ENCODE measurements at regions not wholly inside any gene's neighbourhood (a gene's known extent, or its start where the extent isn't known, plus 50 kb on each side); places are given as distances from the start of the nearest gene placed in this dataset.

GRCh38 chr12:88993651-88994050, 358.6 kb downstream of the DUSP6 start:
- no TSS peak for BruUV-seq (replicated peaks)
- Histone ChIP-seq H3F3A (ENCODE audit: insufficient read depth, low read depth) (no peaks in the 10 kb centered on the region), H3K4me1 (replicated peaks; ENCODE audit: insufficient read depth) (no peaks in the 10 kb centered on the region), H3K9me2 (ENCODE audit: insufficient read depth) (no peaks in the 10 kb centered on the region; the same call in 1 of the 2 replicates), H3K4me3 (no peak overlapping the region), H3K4me2 (no peak overlapping the region), H3K9me3 (ENCODE audit: insufficient read depth, low read depth) (no peaks in the 10 kb centered on the region), H3K27me3 (ENCODE audit: insufficient read depth, low read depth) (no peaks in the 10 kb centered on the region), H2AFZ (no peak overlapping the region), H4K20me1 (ENCODE audit: insufficient read depth) (no peaks in the 10 kb centered on the region), H3K79me2 (ENCODE audit: low read depth) (no peaks in the 10 kb centered on the region), H3K27ac (no peak overlapping the region), H3K36me3 (ENCODE audit: low read depth) (no peaks in the 10 kb centered on the region)
- intact Hi-C loops (cut with micrococcal nuclease; ENCODE audit: unreplicated experiment): loop anchor here (2.0 to 10.0 kb wide), 6 partner anchors 69 to 659 kb away; partner anchors contain the start of gene KITLG
- ChIA-PET POLR2A (ENCODE audit: unreplicated experiment) (interaction anchor here (0.5 to 0.6 kb wide), 3 partner anchors 412 to 1144 kb away, joined by 3 to 13 read pairs (median 3); no protein-coding TSS in a partner anchor), CTCF (interaction anchor here (0.6 to 1.0 kb wide), 3 partner anchors 61 to 412 kb away, joined by 3 to 4 read pairs (median 3); no protein-coding TSS in a partner anchor)
- TF ChIP-seq EZH2 (IDR thresholded peaks at IDR 0.05; ENCODE audit: low read depth): no peak
- TF ChIP-seq, protein P1, sequence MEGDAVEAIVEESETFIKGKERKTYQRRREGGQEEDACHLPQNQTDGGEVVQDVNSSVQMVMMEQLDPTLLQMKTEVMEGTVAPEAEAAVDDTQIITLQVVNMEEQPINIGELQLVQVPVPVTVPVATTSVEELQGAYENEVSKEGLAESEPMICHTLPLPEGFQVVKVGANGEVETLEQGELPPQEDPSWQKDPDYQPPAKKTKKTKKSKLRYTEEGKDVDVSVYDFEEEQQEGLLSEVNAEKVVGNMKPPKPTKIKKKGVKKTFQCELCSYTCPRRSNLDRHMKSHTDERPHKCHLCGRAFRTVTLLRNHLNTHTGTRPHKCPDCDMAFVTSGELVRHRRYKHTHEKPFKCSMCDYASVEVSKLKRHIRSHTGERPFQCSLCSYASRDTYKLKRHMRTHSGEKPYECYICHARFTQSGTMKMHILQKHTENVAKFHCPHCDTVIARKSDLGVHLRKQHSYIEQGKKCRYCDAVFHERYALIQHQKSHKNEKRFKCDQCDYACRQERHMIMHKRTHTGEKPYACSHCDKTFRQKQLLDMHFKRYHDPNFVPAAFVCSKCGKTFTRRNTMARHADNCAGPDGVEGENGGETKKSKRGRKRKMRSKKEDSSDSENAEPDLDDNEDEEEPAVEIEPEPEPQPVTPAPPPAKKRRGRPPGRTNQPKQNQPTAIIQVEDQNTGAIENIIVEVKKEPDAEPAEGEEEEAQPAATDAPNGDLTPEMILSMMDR (conservative IDR thresholded peaks at IDR 0.05): peak; percentile 76
- peak in 1 of 2 experiments; percentile 41 for DNase-seq

GRCh38 chr12:88986056-88986455, 366.2 kb downstream of the DUSP6 start:
- intact Hi-C loops (cut with micrococcal nuclease; ENCODE audit: unreplicated experiment): no loop called here

GRCh38 chr12:88985631-88986030, 366.7 kb downstream of the DUSP6 start:
- no peaks in the 10 kb centered on the region for H3K4me1 ChIP-seq (replicated peaks; ENCODE audit: insufficient read depth)
- H3K27me3 ChIP-seq (ENCODE audit: insufficient read depth, low read depth): no peaks in the 10 kb centered on the region
- no peaks in the 10 kb centered on the region for H4K20me1 ChIP-seq (ENCODE audit: insufficient read depth)
- no peak overlapping the region for H3K4me3 ChIP-seq
- no peaks in the 10 kb centered on the region for H3K36me3 ChIP-seq (ENCODE audit: low read depth)
- TF ChIP-seq, protein P1 (conservative IDR thresholded peaks at IDR 0.05): no peak
- TF ChIP-seq EZH2 (IDR thresholded peaks at IDR 0.05; ENCODE audit: low read depth): no peak
- H3K9me2 ChIP-seq (ENCODE audit: insufficient read depth): no peaks in the 10 kb centered on the region; the same call in 1 of the 2 replicates
- CTCF ChIA-PET: no interaction called here
- H3K27ac ChIP-seq: no peak overlapping the region
- H3K4me2 ChIP-seq: no peak overlapping the region
- no TSS peak for BruUV-seq (replicated peaks)
- POLR2A ChIA-PET (ENCODE audit: unreplicated experiment): no interaction called here
- intact Hi-C loops (cut with micrococcal nuclease; ENCODE audit: unreplicated experiment): no loop called here
- no peaks in the 10 kb centered on the region for H3F3A ChIP-seq (ENCODE audit: insufficient read depth, low read depth)
- no peaks in the 10 kb centered on the region for H3K9me3 ChIP-seq (ENCODE audit: insufficient read depth, low read depth)
- no peak overlapping the region for H2AFZ ChIP-seq
- H3K79me2 ChIP-seq (ENCODE audit: low read depth): no peaks in the 10 kb centered on the region
- no peak for DNase-seq

More at GRCh38 chr12:88986056-88986455, 366.2 kb downstream of the DUSP6 start:
- Histone ChIP-seq H4K20me1 (ENCODE audit: insufficient read depth) (no peaks in the 10 kb centered on the region), H3K4me3 (no peak overlapping the region), H3K4me1 (replicated peaks; ENCODE audit: insufficient read depth) (no peaks in the 10 kb centered on the region), H3K27me3 (ENCODE audit: insufficient read depth, low read depth) (no peaks in the 10 kb centered on the region), H2AFZ (no peak overlapping the region), H3K4me2 (no peak overlapping the region), H3K27ac (no peak overlapping the region), H3F3A (ENCODE audit: insufficient read depth, low read depth) (no peaks in the 10 kb centered on the region), H3K36me3 (ENCODE audit: low read depth) (no peaks in the 10 kb centered on the region), H3K79me2 (ENCODE audit: low read depth) (no peaks in the 10 kb centered on the region), H3K9me3 (ENCODE audit: insufficient read depth, low read depth) (no peaks in the 10 kb centered on the region), H3K9me2 (ENCODE audit: insufficient read depth) (no peaks in the 10 kb centered on the region; the same call in 1 of the 2 replicates)
- ChIA-PET POLR2A (ENCODE audit: unreplicated experiment) (no interaction called here), CTCF (no interaction called here)
- no TSS peak for BruUV-seq (replicated peaks)
- no peak for DNase-seq
- TF ChIP-seq, protein P1 (conservative IDR thresholded peaks at IDR 0.05): no peak
- no peak for TF ChIP-seq EZH2 (IDR thresholded peaks at IDR 0.05; ENCODE audit: low read depth)
